Stimulated activated CD8-positive, alpha-beta memory T cell treated with anti-CD3 and anti-CD28 coated beads, Interleukin-7, amount 100 ng/mL, for 1 hour (primary cell): ENCODE measurements at regions not wholly inside any gene's neighbourhood (a gene's known extent, or its start where the extent isn't known, plus 50 kb on each side); places are given as distances from the start of the nearest gene placed in this dataset.
"Not testable (repeated sequence)": the region's sequence is repeated elsewhere in the genome, so short reads cannot be mapped to it uniquely, and the experiment has no call there.

Source experiments
- DNase-seq, 2 donors: peaks; one replicate each; pipeline ENCODE4 v3.0.0-alpha.2; 2020; ENCODE audit warnings: low read depth in 2 of 2

DNA sequence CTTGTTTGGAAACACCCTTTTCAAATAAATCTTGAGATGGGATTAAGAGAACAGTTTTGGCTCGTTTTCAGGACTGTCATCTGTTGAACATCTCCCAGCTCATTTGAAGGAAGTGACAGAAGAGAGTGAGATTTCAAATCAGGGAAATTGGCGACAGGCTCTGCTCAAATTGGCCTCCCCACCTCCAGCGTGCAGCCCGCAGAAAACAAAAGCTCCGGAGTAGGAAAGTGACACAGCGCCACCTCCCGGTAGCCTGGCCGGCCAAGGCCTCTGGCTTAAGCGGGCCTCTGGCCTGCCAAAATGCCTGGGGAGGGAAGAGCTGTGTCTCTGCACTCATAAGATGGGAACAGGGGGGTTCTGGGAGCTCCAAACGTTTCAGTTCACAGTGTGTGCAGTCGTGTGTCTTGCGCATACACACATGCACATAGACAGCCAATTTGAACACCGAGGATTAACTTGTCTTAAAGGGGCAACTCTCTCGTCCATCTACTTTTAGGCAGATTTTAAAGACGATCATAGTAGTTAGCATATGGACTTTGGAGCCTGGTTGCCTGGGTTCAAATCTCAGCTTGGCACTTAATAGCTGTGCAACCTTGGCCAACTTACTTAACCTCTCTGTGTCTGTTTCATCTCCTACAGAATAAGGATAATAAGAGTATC, 132.7 kb upstream of the RCN1 start:
- DNase-seq, result peak in 1 of 2 donors; percentile 19

- DNase-seq, result no peak
These were observed 133.2 kb upstream of the RCN1 start for GRCh38 chr11:31957674-31958073.

- no peak for DNase-seq
These were observed 134.6 kb upstream of the RCN1 start for GRCh38 chr11:31956310-31956709.

DNA sequence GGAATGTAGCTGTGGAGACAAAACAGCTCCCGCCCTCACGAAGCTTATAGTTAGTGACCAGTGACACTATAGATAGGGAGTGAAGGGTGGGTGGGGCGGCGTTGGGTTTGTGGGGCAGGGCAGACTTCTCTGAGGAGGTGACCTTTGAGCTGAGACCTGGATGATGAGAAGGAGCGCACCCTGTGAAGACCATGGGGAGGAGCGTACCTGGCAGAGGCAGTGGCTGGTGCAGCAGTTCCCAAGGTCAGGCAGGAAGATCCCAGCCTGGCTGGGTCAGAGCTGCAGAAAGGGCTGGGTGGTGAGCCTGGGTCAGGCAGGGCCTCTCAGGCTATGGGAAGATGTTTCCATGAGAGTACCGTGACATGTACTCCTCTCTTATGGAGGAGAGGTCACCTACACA, 135.0 kb upstream of the RCN1 start:
- DNase-seq, result no peak

DNA sequence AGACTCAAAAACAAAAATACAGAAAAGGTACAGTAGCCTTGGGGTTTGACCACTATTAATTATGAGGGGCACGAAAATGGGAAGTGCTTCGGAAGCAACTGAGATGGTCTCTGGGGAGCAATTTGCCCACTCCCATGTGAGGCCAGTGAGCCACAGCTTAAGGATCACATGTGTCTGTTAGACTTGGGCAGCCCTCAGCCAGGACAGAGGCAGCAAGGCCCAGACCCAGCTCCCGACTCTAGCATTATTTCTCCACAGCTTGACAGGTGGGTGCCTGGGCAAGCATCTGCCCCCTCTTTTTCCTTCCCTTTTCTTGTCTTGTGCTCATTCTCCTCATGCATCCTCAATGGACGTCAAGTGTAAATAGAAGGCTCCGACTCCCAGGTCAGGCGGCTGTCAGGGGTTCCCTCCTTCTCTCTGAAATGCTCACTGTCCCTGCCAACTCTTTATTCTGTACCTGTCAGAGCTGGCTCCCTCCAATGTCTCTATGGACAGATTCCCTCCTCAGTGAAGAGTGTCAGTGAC, 137.0 kb upstream of the RCN1 start:
- no peak for DNase-seq

DNA sequence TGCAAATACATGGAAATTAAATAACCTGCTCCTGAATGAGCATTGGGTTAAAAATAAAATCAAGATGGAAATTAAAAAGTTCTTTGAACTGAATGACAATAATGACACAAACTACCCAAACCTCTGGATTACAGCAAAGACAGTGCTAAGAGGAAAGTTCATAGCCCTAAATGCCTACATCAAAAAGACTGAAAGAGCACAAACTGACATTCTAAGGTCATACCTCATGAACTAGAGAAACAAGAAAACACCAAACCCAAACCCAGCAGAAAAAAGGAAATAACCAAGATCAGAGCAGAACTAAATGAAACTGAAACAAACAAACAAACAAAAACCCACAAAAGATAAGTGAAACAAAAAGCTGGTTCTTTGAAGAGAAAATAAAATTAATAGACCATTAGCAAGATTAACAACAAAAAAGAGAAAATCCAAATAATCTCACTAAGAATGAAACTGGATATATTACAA, 138.6 kb upstream of the PAX6 start:
- not testable (repeated sequence) for DNase-seq

DNA sequence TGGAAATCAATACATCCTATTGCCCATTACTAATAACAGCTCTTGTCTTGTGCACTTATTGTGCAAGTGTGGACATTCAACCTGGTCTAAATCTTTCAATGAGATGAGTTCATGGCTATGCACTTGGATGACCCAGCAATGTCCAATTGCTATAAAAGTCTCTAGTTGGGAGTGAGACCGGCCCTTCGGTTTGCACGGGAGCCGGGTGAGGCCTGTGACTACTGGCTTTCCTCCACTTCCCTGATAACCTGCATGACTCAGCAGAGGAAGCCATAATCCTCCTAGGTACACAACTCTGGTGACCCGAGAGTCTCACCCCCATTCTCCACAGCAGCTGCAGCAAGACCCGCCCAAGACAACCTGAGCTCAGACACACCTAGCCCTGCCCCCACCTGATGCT, 135.9 kb upstream of the PAX6 start:
- no peak for DNase-seq

GRCh38 chr11:31943056-31943780, 132.1 kb upstream of the PAX6 start:
- DNase-seq, result no peak

GRCh38 chr11:31940371-31941037, 129.4 kb upstream of the PAX6 start:
- no peak for DNase-seq

- no peak for DNase-seq
These were observed 127.9 kb upstream of the PAX6 start for GRCh38 chr11:31939004-31939403.

DNA sequence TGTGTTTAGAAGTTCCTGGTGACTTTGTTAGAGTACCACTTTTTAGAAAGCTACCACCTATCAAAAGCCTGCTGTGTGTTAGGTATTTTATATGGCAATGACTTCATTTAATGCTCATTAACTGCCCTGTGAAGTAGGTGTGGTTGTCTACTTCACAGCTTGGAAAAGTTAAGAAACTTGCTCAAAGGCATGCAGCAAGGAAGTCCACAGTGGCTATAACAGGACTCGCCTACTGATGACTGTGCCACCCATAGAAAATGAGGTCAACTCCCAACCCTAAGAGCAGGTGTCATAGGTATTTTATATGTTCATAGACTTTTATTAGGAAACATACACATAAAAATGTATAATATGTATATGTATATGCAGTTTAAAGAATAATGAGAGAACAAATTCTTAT, 125.2 kb upstream of the PAX6 start:
- DNase-seq, result no peak

DNA sequence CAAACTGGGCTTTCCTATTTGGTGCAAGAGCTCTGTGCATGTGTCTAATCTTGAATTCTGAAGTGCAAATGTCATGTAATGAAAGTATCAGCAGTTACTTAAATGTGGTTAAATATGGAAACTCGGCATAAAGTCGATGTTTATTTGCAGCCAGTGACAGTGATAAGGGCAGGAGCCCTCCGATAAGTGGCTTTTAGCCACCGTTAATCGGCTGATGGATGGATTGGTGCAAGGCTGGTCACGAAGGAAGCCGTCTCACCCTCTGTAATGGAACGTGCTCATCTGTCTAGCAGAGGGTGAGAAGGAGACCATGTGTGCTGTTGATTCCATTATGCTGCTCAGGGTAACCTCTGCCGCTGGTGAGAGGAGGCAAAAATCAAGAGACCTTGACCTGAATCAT, 121.8 kb upstream of the PAX6 start:
- no peak for DNase-seq

DNA sequence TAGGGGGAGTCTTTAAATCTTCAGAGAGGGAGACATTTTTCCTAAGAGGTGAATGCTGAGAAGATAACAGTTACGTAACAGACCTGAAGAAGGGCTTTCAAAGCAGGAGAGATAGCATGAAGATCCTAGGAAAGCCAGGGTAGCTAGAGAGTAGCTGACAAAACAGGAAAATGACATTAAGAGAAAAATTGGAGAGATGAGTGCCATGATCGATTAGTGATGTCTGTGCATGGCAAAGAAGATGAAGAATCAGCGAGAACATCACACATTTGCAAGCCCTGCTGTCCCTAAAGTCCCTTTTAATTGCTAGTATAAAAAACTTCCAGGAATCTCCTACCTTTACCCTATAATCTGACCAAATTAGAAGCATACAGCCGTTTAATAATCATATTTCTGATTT, 116.9 kb upstream of the PAX6 start:
- DNase-seq, result no peak

DNA sequence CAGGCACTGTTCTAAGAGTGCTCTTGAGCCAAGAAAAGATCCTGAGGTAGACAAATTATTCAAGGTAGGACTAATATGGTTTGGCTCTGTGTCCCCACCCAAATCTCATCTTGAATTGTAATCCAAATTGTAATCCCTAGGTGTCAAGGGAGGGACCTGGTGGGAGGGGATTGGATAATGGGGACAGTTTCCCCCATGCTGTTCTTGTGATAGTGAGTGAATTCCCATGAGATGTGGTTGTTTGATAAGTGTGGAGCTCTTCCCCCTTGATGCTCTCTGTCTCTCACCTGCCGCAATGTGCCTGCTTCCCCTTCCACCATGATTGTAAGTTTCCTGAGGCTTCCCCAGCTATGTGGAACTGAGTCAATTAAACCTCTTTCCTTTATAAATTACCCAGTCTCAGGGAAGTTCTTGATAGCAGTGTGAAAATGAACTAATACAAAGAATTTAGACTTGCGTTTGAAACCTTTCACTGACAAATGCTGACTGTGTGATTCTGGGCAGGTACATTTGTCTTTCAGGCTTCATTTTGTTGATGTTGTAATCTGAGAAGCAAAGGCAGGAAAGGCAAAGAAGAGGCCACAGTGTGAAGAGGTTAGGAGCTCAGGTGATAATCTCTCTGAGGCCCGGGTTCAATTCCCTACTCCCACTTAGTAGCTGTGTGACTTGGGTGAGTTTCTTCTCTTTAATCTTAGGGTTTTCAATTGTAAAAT, 115.8 kb upstream of the PAX6 start:
- no peak for DNase-seq

DNA sequence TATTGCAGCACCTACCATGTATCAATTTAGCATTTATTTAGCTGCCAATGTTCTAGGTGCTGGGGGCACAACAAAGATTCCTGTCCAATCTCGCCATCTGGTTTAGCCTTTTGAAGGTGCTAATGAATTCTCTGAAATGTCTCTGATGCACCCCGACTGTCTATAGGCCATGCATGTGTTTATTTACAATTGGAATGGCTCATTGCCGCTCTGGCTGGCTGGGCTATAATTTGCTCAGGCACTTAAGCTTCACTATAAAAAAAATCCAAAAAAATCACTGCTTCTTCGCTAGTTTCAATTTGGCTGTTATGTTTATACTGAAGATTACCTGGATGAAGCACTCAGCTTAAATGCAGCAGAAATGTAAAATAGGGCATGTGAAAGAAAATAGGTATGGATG, 115.0 kb upstream of the PAX6 start:
- no peak for DNase-seq

DNA sequence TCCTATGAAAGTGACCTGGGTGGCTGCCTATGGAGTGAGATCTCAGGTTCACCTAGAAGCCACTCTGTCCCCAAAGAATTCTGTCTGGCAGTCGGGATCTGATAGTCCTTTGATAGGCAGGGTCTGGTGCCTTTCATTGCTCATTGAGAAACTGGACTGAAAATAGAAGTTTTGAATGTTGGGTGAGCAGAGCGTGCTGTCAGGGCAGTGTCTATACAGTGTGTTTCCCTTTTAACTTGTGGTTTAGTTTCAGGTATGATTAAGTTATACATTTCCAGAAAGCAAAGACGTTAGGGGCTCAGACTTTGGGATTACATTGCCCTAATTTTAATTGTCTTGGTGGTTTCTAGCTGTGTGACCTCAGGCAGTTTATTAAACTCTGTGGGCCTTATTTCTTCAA, 111.3 kb upstream of the PAX6 start:
- no peak for DNase-seq

- DNase-seq, result no peak
These were observed 110.0 kb upstream of the PAX6 start for GRCh38 chr11:31921081-31921480.

- no peak for DNase-seq
These were observed 108.1 kb upstream of the PAX6 start for GRCh38 chr11:31919175-31919574.

DNA sequence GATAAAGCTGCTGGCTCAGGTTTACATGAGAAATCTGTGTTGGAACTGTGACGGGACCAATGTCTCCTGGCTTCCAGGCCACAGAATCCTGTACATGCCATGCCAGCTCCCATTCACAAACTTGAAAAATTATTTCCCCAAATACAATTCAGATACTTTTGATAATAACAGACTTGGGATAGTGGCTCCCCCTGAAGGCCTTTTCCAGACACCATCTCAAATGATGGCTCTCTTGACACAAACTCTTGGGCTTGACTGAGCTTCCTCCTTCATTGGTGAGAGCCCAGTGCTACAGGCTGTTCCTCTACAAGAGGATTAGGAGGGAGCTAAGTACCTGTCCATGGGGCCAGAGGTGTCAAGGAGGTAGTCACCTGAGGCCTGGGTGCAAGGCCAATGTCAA, 104.7 kb upstream of the PAX6 start:
- no peak for DNase-seq

GRCh38 chr11:31913985-31914384, 102.9 kb upstream of the PAX6 start:
- DNase-seq, result no peak

DNA sequence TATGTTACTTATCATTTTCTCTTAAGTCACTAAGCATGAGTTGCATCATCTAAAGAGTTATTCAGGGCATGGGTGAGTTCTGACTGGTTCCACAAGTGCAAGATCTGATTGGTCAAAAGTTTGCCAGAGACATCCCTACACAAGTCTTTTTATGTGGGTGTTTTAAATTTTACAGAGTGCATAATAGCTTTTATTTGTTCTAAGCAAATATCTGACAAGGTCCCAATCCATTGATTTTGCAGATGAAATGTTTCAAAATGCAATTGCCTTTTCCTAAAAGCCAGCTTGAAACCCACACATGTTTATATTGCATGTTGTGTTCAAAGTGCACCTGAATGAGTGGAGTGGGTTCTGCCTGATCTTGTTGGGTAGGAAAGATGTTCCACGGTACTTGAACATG, 101.7 kb upstream of the PAX6 start:
- DNase-seq, result no peak

DNA sequence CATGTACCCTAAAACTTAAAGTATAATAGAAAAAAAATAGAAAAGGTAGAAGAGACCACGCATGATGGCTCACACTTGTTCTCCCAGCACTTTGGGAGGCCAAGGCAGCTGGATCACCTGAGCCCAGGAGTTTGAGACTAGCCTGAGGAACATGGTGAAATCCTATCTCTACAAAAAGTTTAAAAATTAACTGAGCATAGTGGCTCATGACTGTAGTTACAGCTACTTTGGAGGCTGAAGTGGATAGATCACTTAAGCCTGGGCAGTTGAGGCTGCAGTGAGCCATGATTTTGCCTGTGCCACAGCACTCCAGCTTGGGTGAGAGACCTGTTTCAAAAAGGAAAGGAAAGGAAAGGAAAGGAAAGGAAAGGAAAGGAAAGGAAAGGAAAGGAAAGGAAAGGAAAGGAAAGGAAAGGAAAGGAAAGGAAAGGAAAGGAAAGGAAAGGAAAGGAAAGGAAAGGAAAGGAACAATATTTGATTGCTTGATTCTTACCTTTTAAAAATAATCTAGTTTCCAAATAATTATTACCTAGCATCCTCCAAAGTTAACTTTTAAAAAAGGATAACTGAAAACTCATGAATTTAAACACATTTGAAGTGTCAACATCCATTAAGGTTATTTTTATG, 99.9 kb upstream of the PAX6 start:
- DNase-seq, result no peak
